ENCODE measurements at regions not wholly inside any gene's neighbourhood (a gene's known extent, or its start where the extent isn't known, plus 50 kb on each side); places are given as distances from the start of the nearest gene placed in this dataset.
"Not testable (repeated sequence)": the region's sequence is repeated elsewhere in the genome, so short reads cannot be mapped to it uniquely, and the experiment has no call there.

GRCh38 chr7:119903085-119903484 lies 369.9 kb upstream of the KCND2 start:
- DNase-seq, result no peak

- no peak for DNase-seq
Observed at GRCh38 chr7:119905495-119905894, 367.5 kb upstream of the KCND2 start.

- DNase-seq, result no peak
Observed at GRCh38 chr7:119908948-119909347, 364.0 kb upstream of the KCND2 start.

- DNase-seq, result not testable (repeated sequence)
Observed at GRCh38 chr7:119914119-119914518, 358.9 kb upstream of the KCND2 start.

GRCh38 chr7:119916501-119916900 lies 356.5 kb upstream of the KCND2 start:
- DNase-seq, result no peak

- no peak for DNase-seq
Observed at GRCh38 chr7:119918185-119918584, 354.8 kb upstream of the KCND2 start.

- DNase-seq, result no peak
Observed at GRCh38 chr7:119919986-119920385, 353.0 kb upstream of the KCND2 start.

GRCh38 chr7:119925581-119926289 lies 347.2 kb upstream of the KCND2 start:
- no peak for DNase-seq

- no peak for DNase-seq
Observed at GRCh38 chr7:119929891-119930290, 343.1 kb upstream of the KCND2 start.

- DNase-seq, result no peak
Observed at GRCh38 chr7:119931230-119931824, 341.6 kb upstream of the KCND2 start.

GRCh38 chr7:119935418-119936025 lies 337.5 kb upstream of the KCND2 start:
- DNase-seq, result peak; percentile 11 to 13

- DNase-seq, result no peak
Observed at GRCh38 chr7:119936836-119937235, 336.1 kb upstream of the KCND2 start.

- no peak for DNase-seq
Observed at GRCh38 chr7:119937745-119938144, 335.2 kb upstream of the KCND2 start.

- no peak for DNase-seq
Observed at GRCh38 chr7:119943942-119944600, 328.9 kb upstream of the KCND2 start.

GRCh38 chr7:119944601-119944972 lies 328.4 kb upstream of the KCND2 start:
- no peak for DNase-seq

- DNase-seq, result no peak
Observed at GRCh38 chr7:119945822-119946221, 327.2 kb upstream of the KCND2 start.

GRCh38 chr7:119949053-119949452 lies 323.9 kb upstream of the KCND2 start:
- DNase-seq, result no peak

GRCh38 chr7:119950390-119951041 lies 322.5 kb upstream of the KCND2 start:
- DNase-seq, result not testable (repeated sequence)

- not testable (repeated sequence) for DNase-seq
Observed at GRCh38 chr7:119951614-119952013, 321.4 kb upstream of the KCND2 start.

- no peak for DNase-seq
Observed at GRCh38 chr7:119957335-119957734, 315.6 kb upstream of the KCND2 start.

GRCh38 chr7:119959811-119960210 lies 313.2 kb upstream of the KCND2 start:
- no peak for DNase-seq

- no peak for DNase-seq
Observed at GRCh38 chr7:119963654-119964053, 309.3 kb upstream of the KCND2 start.

- no peak for DNase-seq
Observed at GRCh38 chr7:119964065-119964464, 308.9 kb upstream of the KCND2 start.

Measured in SHP77 (cell line).